ENCODE measurements at regions not wholly inside any gene's neighbourhood (a gene's known extent, or its start where the extent isn't known, plus 50 kb on each side); places are given as distances from the start of the nearest gene placed in this dataset.

- no peaks in the 10 kb centered on the region for H3K9me3 ChIP-seq (ENCODE audit: control insufficient read depth in 1 of 2, low read length in 2 of 2)
- no peak overlapping the region for H3K27ac ChIP-seq (ENCODE audit: low read depth, low read length)
- H3K9ac ChIP-seq (ENCODE audit: low read depth in 1 of 2, low read length in 2 of 2) = no peak overlapping the region
- H3K27me3 ChIP-seq (ENCODE audit: control insufficient read depth in 1 of 2, insufficient read depth in 2 of 2, low read length in 2 of 2) = peaks cover 0 to 6% of the 10 kb centered on the region in 2 donors
- H3K36me3 ChIP-seq (ENCODE audit: control insufficient read depth in 1 of 2, insufficient read depth in 2 of 2, low read length in 2 of 2) = no peaks in the 10 kb centered on the region
- no peak overlapping the region for H3K4me3 ChIP-seq (ENCODE audit: low read depth in 1 of 2, low read length in 2 of 2)
- peaks cover 7 to 10% of the 10 kb centered on the region in 2 donors for H3K4me1 ChIP-seq (ENCODE audit: control insufficient read depth in 1 of 2, insufficient read depth in 2 of 2, low read length in 2 of 2)
Measured at GRCh38 chr11:69964247-69964643, 113.9 kb upstream of the ANO1 start.

DNA sequence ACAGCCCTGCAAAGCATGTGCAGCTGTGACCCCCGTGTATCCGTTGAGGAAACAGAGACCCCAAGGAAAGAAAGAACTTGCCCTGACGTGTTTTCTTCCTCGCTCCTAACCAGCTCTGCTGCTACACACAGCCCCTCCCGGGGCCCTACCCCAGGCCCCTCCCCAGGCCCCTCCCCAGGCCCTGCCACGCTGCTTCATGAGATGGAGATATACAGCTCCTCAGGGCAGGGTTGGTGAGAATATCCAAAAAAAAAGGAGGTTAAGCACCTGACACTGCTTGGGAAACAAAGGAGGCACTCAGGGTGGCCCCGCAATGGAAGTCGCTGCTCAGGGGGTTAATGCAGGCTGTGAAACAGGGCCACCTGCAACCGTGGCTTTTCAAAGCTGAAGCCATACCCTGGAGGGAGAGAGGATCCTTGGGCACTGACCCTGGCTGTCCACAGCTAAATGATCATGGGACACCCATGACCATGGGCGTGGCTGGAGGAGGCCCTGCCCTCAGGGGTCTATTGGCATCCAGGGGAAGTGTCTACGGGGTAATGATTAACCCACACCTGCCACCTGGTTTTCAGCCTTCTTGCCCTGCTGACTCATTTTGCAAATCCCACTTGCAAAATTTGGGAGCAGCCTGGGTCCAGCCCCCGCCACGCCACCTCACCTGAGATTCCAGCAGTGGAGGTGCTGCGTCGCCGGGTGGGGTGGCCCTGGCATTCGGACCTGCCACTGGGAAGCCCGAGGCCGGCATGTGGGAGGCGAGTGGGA, 112.1 kb upstream of the ANO1 start:
- no peak overlapping the region for H3K9ac ChIP-seq (ENCODE audit: low read depth in 1 of 2, low read length in 2 of 2)
- peaks cover 15 to 22% of the 10 kb centered on the region in 2 donors for H3K4me1 ChIP-seq (ENCODE audit: control insufficient read depth in 1 of 2, insufficient read depth in 2 of 2, low read length in 2 of 2)
- peaks cover 0 to 3% of the 10 kb centered on the region in 2 donors for H3K27me3 ChIP-seq (ENCODE audit: control insufficient read depth in 1 of 2, insufficient read depth in 2 of 2, low read length in 2 of 2)
- no peaks in the 10 kb centered on the region for H3K36me3 ChIP-seq (ENCODE audit: control insufficient read depth in 1 of 2, insufficient read depth in 2 of 2, low read length in 2 of 2)
- no peaks in the 10 kb centered on the region for H3K9me3 ChIP-seq (ENCODE audit: control insufficient read depth in 1 of 2, low read length in 2 of 2)
- H3K27ac ChIP-seq (ENCODE audit: low read depth, low read length) = no peak overlapping the region
- no peak overlapping the region for H3K4me3 ChIP-seq (ENCODE audit: low read depth in 1 of 2, low read length in 2 of 2)

- peaks cover 15 to 23% of the 10 kb centered on the region in 2 donors for H3K4me1 ChIP-seq (ENCODE audit: control insufficient read depth in 1 of 2, insufficient read depth in 2 of 2, low read length in 2 of 2)
- H3K9ac ChIP-seq (ENCODE audit: low read depth in 1 of 2, low read length in 2 of 2) = no peak overlapping the region
- H3K27ac ChIP-seq (ENCODE audit: low read depth, low read length) = no peak overlapping the region
- no peaks in the 10 kb centered on the region for H3K9me3 ChIP-seq (ENCODE audit: control insufficient read depth in 1 of 2, low read length in 2 of 2)
- no peak overlapping the region for H3K4me3 ChIP-seq (ENCODE audit: low read depth in 1 of 2, low read length in 2 of 2)
- H3K36me3 ChIP-seq (ENCODE audit: control insufficient read depth in 1 of 2, insufficient read depth in 2 of 2, low read length in 2 of 2) = no peaks in the 10 kb centered on the region
- H3K27me3 ChIP-seq (ENCODE audit: control insufficient read depth in 1 of 2, insufficient read depth in 2 of 2, low read length in 2 of 2) = no peaks in the 10 kb centered on the region
Measured at GRCh38 chr11:69966583-69966835, 111.6 kb upstream of the ANO1 start.

DNA sequence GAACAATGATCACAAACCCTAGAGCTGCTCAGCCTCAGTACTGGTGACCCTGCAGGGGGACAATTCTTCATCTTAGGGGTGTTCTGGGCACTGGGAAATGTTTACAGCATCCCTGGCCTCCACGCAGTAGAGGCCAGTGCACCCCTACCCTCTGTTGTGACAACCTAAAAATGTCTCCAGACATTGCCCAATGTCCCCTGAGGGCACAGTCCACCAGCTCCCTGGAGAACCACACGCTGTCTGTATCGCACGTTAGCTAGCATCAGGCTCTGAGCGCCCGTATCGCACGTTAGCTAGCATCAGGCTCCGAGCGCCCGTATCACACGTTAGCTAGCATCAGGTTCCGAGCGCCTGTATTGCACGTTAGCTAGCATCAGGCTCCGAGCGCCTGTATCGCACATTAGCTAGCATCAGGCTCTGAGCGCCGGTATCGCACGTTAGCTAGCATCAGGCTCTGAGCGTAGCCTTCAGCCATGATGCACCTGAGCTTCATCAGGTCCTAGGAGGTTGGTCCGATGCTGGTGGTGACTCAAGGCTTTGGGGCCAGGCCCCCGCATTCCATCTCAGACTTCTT, 111.1 kb upstream of the ANO1 start:
- no peaks in the 10 kb centered on the region for H3K9me3 ChIP-seq (ENCODE audit: control insufficient read depth in 1 of 2, low read length in 2 of 2)
- no peaks in the 10 kb centered on the region for H3K36me3 ChIP-seq (ENCODE audit: control insufficient read depth in 1 of 2, insufficient read depth in 2 of 2, low read length in 2 of 2)
- no peak overlapping the region for H3K27ac ChIP-seq (ENCODE audit: low read depth, low read length)
- no peaks in the 10 kb centered on the region for H3K27me3 ChIP-seq (ENCODE audit: control insufficient read depth in 1 of 2, insufficient read depth in 2 of 2, low read length in 2 of 2)
- H3K4me3 ChIP-seq (ENCODE audit: low read depth in 1 of 2, low read length in 2 of 2) = no peak overlapping the region
- H3K9ac ChIP-seq (ENCODE audit: low read depth in 1 of 2, low read length in 2 of 2) = no peak overlapping the region
- H3K4me1 ChIP-seq (ENCODE audit: control insufficient read depth in 1 of 2, insufficient read depth in 2 of 2, low read length in 2 of 2) = peaks cover 15 to 23% of the 10 kb centered on the region in 2 donors

DNA sequence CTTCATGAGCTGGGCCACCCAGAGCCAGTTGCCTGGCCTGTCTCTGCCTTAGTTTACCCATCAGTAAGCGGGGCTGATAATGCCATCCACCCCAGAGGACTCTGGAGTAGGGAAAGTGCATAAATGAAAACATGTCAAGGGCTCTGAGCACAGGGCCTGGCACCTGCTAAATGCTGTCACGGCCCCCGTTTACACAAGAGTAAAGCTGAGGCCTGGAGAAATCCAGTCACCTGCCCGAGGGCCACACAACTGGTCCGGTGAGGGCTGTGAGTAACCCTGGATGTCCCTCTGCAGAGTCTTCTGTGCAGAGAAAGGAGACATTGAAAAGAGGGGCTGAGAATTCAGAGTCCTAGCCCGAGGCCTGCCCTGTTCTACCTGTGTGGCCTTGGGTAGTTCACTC, 110.6 kb upstream of the ANO1 start:
- H3K27me3 ChIP-seq (ENCODE audit: control insufficient read depth in 1 of 2, insufficient read depth in 2 of 2, low read length in 2 of 2) = no peaks in the 10 kb centered on the region
- H3K4me3 ChIP-seq (ENCODE audit: low read depth in 1 of 2, low read length in 2 of 2) = no peak overlapping the region
- no peaks in the 10 kb centered on the region for H3K9me3 ChIP-seq (ENCODE audit: control insufficient read depth in 1 of 2, low read length in 2 of 2)
- peaks cover 19 to 23% of the 10 kb centered on the region in 2 donors for H3K4me1 ChIP-seq (ENCODE audit: control insufficient read depth in 1 of 2, insufficient read depth in 2 of 2, low read length in 2 of 2)
- no peaks in the 10 kb centered on the region for H3K36me3 ChIP-seq (ENCODE audit: control insufficient read depth in 1 of 2, insufficient read depth in 2 of 2, low read length in 2 of 2)
- H3K9ac ChIP-seq (ENCODE audit: low read depth in 1 of 2, low read length in 2 of 2) = no peak overlapping the region
- no peak overlapping the region for H3K27ac ChIP-seq (ENCODE audit: low read depth, low read length)

GRCh38 chr11:69968396-69969347, 109.4 kb upstream of the ANO1 start:
- no peaks in the 10 kb centered on the region for H3K27me3 ChIP-seq (ENCODE audit: control insufficient read depth in 1 of 2, insufficient read depth in 2 of 2, low read length in 2 of 2)
- no peak overlapping the region for H3K4me3 ChIP-seq (ENCODE audit: low read depth in 1 of 2, low read length in 2 of 2)
- no peak overlapping the region for H3K9ac ChIP-seq (ENCODE audit: low read depth in 1 of 2, low read length in 2 of 2)
- H3K36me3 ChIP-seq (ENCODE audit: control insufficient read depth in 1 of 2, insufficient read depth in 2 of 2, low read length in 2 of 2) = no peaks in the 10 kb centered on the region
- no peak overlapping the region for H3K27ac ChIP-seq (ENCODE audit: low read depth, low read length)
- peaks cover 20 to 23% of the 10 kb centered on the region in 2 donors for H3K4me1 ChIP-seq (ENCODE audit: control insufficient read depth in 1 of 2, insufficient read depth in 2 of 2, low read length in 2 of 2)
- no peaks in the 10 kb centered on the region for H3K9me3 ChIP-seq (ENCODE audit: control insufficient read depth in 1 of 2, low read length in 2 of 2)

GRCh38 chr11:69969890-69970784, 108.0 kb upstream of the ANO1 start:
- Histone ChIP-seq H3K9ac (ENCODE audit: low read depth in 1 of 2, low read length in 2 of 2) (no peak overlapping the region), H3K9me3 (ENCODE audit: control insufficient read depth in 1 of 2, low read length in 2 of 2) (no peaks in the 10 kb centered on the region), H3K27me3 (ENCODE audit: control insufficient read depth in 1 of 2, insufficient read depth in 2 of 2, low read length in 2 of 2) (no peaks in the 10 kb centered on the region), H3K36me3 (ENCODE audit: control insufficient read depth in 1 of 2, insufficient read depth in 2 of 2, low read length in 2 of 2) (no peaks in the 10 kb centered on the region), H3K4me1 (ENCODE audit: control insufficient read depth in 1 of 2, insufficient read depth in 2 of 2, low read length in 2 of 2) (peaks cover 24 to 27% of the 10 kb centered on the region in 2 donors), H3K4me3 (ENCODE audit: low read depth in 1 of 2, low read length in 2 of 2) (no peak overlapping the region), H3K27ac (ENCODE audit: low read depth, low read length) (no peak overlapping the region)

DNA sequence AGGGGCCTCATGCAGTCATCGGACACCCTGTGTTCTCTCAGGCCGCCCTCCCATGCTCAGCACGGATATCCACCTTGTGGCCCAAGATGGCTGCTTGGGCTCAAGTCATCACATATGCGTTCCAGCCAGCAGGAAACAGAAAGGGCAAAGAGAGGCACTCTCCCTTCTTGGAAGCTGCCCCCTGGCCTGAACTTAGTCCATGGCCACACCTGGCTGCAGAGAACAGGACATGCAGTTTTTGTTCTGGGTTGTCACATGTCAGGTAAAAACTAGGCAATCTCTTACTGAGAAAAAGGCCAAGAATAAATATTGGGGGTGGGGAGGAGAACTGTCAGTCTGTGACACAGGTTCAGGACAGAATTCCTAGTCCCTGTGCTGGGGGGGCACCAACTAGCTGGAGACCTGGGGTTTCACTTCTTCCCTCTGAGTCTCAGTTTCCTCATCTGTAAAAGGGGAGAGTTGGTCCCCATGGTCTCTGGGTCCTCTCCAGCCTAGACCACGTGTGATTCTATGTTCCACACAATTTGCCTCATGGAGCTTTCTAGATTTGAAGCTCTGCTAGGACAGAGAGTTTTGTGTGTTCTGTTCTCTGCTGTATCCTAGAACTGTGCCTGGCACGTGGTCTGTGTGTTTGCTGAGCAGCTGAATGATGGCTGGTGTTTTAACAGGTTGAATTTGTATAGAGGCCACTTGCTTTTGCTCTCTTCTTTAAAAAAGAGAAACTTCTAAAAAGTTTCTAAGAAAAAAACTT, 107.2 kb upstream of the ANO1 start:
- Histone ChIP-seq H3K9ac (ENCODE audit: low read depth in 1 of 2, low read length in 2 of 2) (no peak overlapping the region), H3K27ac (ENCODE audit: low read depth, low read length) (no peak overlapping the region), H3K4me1 (ENCODE audit: control insufficient read depth in 1 of 2, insufficient read depth in 2 of 2, low read length in 2 of 2) (peaks cover 21 to 25% of the 10 kb centered on the region in 2 donors), H3K36me3 (ENCODE audit: control insufficient read depth in 1 of 2, insufficient read depth in 2 of 2, low read length in 2 of 2) (no peaks in the 10 kb centered on the region), H3K27me3 (ENCODE audit: control insufficient read depth in 1 of 2, insufficient read depth in 2 of 2, low read length in 2 of 2) (no peaks in the 10 kb centered on the region), H3K9me3 (ENCODE audit: control insufficient read depth in 1 of 2, low read length in 2 of 2) (no peaks in the 10 kb centered on the region), H3K4me3 (ENCODE audit: low read depth in 1 of 2, low read length in 2 of 2) (no peak overlapping the region)

GRCh38 chr11:69971741-69972140, 106.4 kb upstream of the ANO1 start:
- Histone ChIP-seq H3K27me3 (ENCODE audit: control insufficient read depth in 1 of 2, insufficient read depth in 2 of 2, low read length in 2 of 2) (no peaks in the 10 kb centered on the region), H3K4me3 (ENCODE audit: low read depth in 1 of 2, low read length in 2 of 2) (no peak overlapping the region), H3K4me1 (ENCODE audit: control insufficient read depth in 1 of 2, insufficient read depth in 2 of 2, low read length in 2 of 2) (peaks cover 17% of the 10 kb centered on the region in 2 donors), H3K9me3 (ENCODE audit: control insufficient read depth in 1 of 2, low read length in 2 of 2) (no peaks in the 10 kb centered on the region), H3K9ac (ENCODE audit: low read depth in 1 of 2, low read length in 2 of 2) (no peak overlapping the region), H3K27ac (ENCODE audit: low read depth, low read length) (no peak overlapping the region), H3K36me3 (ENCODE audit: control insufficient read depth in 1 of 2, insufficient read depth in 2 of 2, low read length in 2 of 2) (no peaks in the 10 kb centered on the region)
